NCI-H1092 (cell line): ENCODE measurements at regions not wholly inside any gene's neighbourhood (a gene's known extent, or its start where the extent isn't known, plus 50 kb on each side); places are given as distances from the start of the nearest gene placed in this dataset.

Source experiments
- DNase-seq: peaks from one replicate; lab custom pipeline; 2025; lab: John Stamatoyannopoulos, UW

DNA sequence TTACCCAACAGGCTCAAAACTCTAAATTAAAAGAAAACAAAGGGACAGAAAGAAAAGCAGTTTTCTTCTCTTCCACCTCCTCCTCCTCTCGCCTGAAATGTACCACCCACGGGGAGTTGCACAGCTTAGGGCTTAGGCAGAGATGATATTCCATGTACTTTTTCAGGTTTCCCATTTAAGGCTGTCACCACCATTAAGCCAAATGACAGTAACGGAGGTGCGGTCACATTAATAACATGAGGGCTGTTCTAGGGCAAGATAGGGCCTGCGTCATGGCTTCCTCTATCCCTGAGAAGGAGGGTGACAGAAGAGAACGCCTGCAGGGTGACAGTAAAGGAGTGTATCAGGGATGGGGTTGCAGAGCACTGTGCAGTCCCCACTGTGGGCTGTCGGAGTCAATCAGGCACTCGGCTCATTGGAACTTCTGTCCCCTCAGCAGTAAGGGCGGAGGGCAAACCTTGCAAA lies 51.7 kb upstream of the TJP1 start:
- no peak for DNase-seq

DNA sequence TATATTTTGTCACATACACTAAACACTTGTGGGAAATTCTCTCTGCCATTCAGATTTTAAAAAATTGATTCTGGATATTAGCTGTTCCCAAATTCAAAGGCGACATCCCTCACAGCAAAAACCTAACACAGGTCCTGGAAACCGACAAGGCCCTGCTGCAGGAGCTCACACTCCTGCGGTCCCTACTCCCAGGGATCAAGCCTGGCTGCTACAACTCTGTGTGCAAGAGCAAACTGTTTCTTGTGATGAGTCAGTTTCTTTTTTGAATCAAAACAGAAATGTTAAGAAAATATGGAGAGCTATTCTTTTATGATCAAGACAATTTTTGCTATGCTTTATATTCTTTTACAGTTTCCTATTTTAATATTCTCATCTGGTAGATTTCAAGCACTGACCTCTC lies 51.0 kb upstream of the TJP1 start:
- no peak for DNase-seq

GRCh38 chr15:29872716-29873115 lies 50.4 kb upstream of the TJP1 start:
- DNase-seq = no peak
